ENCODE measurements at regions not wholly inside any gene's neighbourhood (a gene's known extent, or its start where the extent isn't known, plus 50 kb on each side); places are given as distances from the start of the nearest gene placed in this dataset.

- TF ChIP-seq POLR2A (IDR thresholded peaks at IDR 0.05; ENCODE audit: low read length) (no peak), GATA1 (IDR thresholded peaks at IDR 0.05; ENCODE audit: low read depth, low read length) (no peak)
Observed at GRCh38 chr2:198452327-198452726, 647.9 kb downstream of the PLCL1 start.
